GM19463 (cell line): ENCODE measurements at regions not wholly inside any gene's neighbourhood (a gene's known extent, or its start where the extent isn't known, plus 50 kb on each side); places are given as distances from the start of the nearest gene placed in this dataset.

Experiments
- ATAC-seq: cut with Tn5 transposase; IDR thresholded peaks from one replicate; pipeline ENCODE4 v1.9.1; 2021; ENCODE audit warnings: mild to moderate bottlenecking, moderate library complexity; ENCODE audit not compliant: unreplicated experiment

- no peak for ATAC-seq
These were observed 360.0 kb upstream of the RAB6C start for GRCh38 chr2:129619471-129619870.

GRCh38 chr2:129620411-129620810, 359.1 kb upstream of the RAB6C start:
- ATAC-seq, result no peak

GRCh38 chr2:129623783-129624182, 355.7 kb upstream of the RAB6C start:
- ATAC-seq, result no peak

GRCh38 chr2:129627437-129627836, 352.0 kb upstream of the RAB6C start:
- no peak for ATAC-seq

- ATAC-seq, result no peak
These were observed 342.8 kb upstream of the RAB6C start for GRCh38 chr2:129636692-129637091.

- no peak for ATAC-seq
These were observed 338.1 kb upstream of the RAB6C start for GRCh38 chr2:129641371-129641770.

- ATAC-seq, result no peak
These were observed 336.9 kb upstream of the RAB6C start for GRCh38 chr2:129642526-129643043.

GRCh38 chr2:129645335-129645734, 334.1 kb upstream of the RAB6C start:
- ATAC-seq, result no peak

GRCh38 chr2:129646107-129646506, 333.4 kb upstream of the RAB6C start:
- no peak for ATAC-seq

GRCh38 chr2:129653246-129653645, 326.2 kb upstream of the RAB6C start:
- no peak for ATAC-seq

GRCh38 chr2:129654331-129654730, 325.1 kb upstream of the RAB6C start:
- ATAC-seq, result no peak

- no peak for ATAC-seq
These were observed 323.3 kb upstream of the RAB6C start for GRCh38 chr2:129656081-129656598.

GRCh38 chr2:129658430-129658829, 321.0 kb upstream of the RAB6C start:
- no peak for ATAC-seq

- ATAC-seq, result no peak
These were observed 317.5 kb upstream of the RAB6C start for GRCh38 chr2:129661935-129662334.

GRCh38 chr2:129667577-129667976, 311.9 kb upstream of the RAB6C start:
- ATAC-seq, result no peak

- no peak for ATAC-seq
These were observed 306.9 kb upstream of the RAB6C start for GRCh38 chr2:129672521-129672920.

GRCh38 chr2:129673234-129673633, 306.2 kb upstream of the RAB6C start:
- no peak for ATAC-seq

- ATAC-seq, result no peak
These were observed 305.4 kb upstream of the RAB6C start for GRCh38 chr2:129673847-129674711.

- ATAC-seq, result no peak
These were observed 300.7 kb upstream of the RAB6C start for GRCh38 chr2:129678751-129679150.

GRCh38 chr2:129681788-129682187, 297.7 kb upstream of the RAB6C start:
- ATAC-seq, result no peak

- ATAC-seq, result no peak
These were observed 289.6 kb upstream of the RAB6C start for GRCh38 chr2:129689653-129690448.

GRCh38 chr2:129695496-129695895, 284.0 kb upstream of the RAB6C start:
- ATAC-seq, result no peak
